WTC11 (cell line): ENCODE measurements at regions not wholly inside any gene's neighbourhood (a gene's known extent, or its start where the extent isn't known, plus 50 kb on each side); places are given as distances from the start of the nearest gene placed in this dataset.

Experiments
- NFYB ChIP-seq: sonication (generic); formaldehyde crosslinking; conservative IDR thresholded peaks from 2 replicates; pipeline ENCODE4 v1.8.0; 2022; ENCODE audit warnings: low read depth, missing genetic modification reagents
- TP53 ChIP-seq: sonication (generic); formaldehyde crosslinking; IDR thresholded peaks from 2 replicates; pipeline ENCODE4 v1.8.1; 2023; ENCODE audit warnings: mild to moderate bottlenecking, missing genetic modification reagents

DNA sequence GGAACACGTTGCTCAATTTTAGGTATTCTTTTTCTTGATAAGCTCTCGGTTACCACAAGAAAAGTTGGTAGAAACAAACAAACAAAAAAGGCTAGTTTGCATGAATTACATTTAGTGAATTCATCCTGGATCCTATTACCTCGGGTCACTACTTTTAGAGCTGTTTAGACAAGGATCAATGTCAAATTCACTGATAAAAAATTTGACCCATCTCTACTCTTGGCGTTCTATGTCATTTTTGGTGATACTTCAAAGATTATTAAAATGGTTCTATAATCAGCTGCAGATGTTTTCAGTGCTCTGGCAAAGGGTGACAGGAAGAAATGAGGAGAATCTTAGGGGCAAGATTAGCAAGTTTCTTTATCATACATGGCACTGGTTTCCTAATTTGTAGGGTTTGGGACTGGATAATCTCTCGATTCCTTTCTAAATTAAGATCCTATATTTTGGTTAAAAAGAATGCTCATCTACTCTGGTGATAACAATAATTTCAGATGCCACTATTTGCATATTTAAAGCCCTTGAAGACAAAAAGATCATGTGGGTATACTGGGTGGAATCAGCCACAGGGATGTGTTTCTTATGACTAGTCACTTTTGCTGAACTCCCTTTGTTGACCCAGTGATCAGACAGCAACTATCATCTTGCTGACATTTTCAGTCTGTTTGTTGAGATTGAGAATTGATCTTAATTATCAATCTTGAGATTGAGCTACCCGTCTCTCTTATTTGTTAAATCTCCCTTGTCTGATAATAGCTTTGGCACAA lies 442.9 kb downstream of the AASDHPPT start:
- no peak for TF ChIP-seq TP53 (CRISPR knock-in tag)
- TF ChIP-seq NFYB (CRISPR knock-in tag), result no peak
